GM18907 (cell line): ENCODE measurements at regions not wholly inside any gene's neighbourhood (a gene's known extent, or its start where the extent isn't known, plus 50 kb on each side); places are given as distances from the start of the nearest gene placed in this dataset.
"Not testable (repeated sequence)": the region's sequence is repeated elsewhere in the genome, so short reads cannot be mapped to it uniquely, and the experiment has no call there.

ENCODE experiments used
- ATAC-seq: cut with Tn5 transposase; IDR thresholded peaks from one replicate; pipeline ENCODE4 v1.9.1; 2021; ENCODE audit warnings: mild to moderate bottlenecking, moderate library complexity; ENCODE audit not compliant: unreplicated experiment

DNA sequence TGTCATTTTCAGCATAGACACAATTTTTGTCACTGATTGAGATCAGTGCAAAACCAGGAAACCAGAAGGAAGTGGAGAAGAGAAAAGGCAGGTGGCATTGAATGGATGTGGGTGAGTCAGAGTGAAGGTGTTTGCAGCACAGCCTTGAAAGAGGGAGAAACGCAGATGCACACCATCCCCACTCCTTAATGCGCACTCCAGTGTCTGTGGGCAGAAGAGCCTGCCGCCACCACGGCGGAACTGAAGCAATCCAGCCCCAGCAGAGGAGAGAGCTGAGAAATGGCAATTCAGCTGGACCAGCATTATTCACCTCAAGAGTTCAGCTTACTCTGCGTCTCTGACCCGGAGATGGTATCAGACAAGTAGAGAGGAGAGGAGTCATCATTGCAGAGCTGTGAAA, 393.1 kb upstream of the FRG1 start:
- no peak for ATAC-seq

DNA sequence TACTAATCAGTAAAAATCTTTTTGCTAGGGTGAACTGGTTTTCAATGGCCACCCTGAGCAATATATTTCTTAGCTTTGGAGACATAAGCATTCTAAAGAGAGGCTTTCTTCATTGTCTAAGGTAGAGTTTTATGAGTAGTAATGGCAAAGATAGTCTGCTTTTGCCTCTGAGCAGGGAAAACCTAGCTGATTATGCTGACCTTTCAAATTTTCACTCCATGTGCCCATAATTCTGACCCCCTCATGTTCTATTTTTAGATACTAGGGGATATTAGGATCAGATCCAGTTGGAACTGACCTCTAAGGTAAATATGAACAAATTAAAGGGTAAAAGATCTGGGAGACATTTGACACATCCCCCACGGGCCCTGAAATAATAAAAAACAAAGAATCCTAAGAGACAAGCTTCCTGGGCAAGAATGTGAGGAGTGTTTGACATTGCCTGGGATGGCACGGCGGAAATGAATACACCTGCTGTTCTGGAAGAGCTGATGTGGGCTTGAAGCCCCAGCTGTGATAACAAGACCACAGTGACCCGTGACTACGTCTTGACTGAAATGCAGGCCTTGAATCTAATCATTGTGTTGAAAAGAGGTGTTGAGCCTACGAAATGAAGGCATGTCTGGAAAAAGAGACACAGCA, 392.1 kb upstream of the FRG1 start:
- no peak for ATAC-seq

DNA sequence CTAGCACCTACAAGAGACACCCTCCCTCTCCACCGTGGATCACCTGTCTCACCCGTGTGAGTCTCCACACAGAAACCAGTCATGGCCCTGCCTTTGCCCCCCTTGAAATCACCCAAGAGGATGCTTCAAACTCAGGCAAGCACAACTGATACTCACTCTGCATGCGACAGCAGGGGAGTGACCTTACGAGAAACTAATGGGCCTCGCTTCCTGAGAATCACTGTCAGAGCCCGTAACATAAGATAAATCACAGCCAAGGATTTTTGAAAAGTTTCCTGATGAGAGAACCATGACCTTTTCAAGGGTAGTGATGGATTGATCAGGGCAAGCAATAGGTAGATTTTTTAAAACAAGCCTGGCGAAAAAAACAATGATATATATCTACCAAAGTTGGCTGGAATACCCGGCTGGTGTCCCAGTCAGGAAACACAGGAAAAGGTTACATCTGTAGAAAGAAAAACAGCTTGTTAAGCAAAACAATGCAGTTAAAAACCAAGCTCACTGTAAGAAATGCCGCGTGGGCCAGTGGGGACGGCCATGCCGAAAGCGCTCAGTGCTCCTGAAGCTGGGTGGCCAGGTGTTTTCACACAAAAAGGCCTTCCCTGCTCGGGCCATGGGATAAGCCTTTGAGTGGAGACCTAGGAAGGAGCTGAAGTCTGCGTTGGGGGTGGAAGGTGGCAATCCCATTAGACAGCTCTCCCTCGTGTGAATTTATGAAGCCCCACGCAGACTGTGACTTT, 388.6 kb upstream of the FRG1 start:
- ATAC-seq: not testable (repeated sequence)

DNA sequence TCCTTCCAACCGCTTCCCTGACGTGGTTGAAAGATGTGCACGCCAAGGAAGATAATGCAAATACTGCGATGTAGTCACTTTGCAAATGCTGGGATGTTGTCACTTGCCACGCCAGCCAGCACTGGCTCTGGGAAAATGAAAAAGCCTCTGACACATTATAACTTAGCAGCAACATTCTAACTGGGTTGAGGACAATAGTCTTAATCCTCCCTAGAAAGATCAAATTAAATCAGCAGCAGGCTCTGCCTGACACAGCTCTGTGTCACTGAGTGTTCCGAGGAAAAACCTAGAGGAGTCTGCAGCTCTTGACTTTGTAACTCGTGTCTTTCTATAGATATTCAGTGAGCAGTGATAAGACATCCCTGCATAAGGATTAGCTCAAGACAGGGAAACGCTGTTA, 380.1 kb upstream of the FRG1 start:
- ATAC-seq: not testable (repeated sequence)

DNA sequence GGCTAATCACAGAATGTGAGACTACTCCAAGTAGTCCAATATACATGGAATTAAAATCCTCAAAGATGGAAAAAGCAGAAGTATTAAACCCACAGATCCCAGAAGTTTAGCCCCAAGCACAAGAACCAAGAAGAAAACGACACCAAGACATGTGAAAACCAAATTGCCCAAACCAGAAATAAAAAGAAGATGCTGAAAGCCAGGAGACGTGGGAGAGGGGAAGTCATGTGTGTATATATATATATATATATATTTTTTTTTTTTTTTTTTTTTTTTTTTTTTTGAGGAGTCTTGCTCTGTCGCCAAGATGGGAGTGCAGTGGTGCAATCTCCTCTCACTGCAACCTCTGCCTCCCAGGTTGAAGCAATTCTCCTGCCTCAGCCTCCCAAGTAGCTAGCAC, 376.9 kb upstream of the FRG1 start:
- ATAC-seq: not testable (repeated sequence)

DNA sequence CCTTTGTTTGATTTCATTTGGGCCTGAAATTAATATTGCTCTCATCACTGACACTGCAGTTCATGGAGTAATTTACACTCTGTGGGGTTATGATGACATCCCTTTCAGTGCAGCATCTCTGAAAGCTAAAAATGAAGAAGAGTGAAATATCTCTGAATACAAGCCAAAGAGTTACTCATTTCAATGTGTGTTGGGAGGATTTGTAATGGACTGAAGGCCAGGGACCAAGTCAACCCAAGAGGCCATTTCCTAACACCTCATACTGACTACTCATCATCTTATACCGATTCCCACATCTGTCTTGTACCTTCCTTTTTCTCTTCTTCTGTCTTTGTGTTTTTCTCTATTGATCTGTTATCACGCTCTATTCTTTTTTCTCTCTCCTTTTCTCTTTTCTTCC, 374.4 kb upstream of the FRG1 start:
- not testable (repeated sequence) for ATAC-seq

DNA sequence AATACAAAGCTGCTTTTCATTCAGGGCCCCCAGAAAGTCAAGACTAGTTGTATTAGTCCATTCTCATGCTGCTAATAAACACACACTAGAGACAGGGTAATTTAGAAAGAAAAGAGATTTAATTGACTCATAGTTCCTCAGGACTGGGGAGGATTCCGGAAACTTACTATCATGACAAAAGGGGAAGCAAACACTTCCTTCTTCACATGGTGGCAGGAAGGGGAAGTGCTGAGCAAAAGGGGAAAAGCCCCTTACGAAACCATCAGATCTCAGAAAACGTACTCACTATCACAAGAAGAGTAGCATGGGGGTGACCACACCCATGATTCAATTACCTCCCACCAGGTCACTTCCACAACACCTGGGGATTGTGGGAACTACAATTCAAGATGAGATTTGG, 373.8 kb upstream of the FRG1 start:
- not testable (repeated sequence) for ATAC-seq

DNA sequence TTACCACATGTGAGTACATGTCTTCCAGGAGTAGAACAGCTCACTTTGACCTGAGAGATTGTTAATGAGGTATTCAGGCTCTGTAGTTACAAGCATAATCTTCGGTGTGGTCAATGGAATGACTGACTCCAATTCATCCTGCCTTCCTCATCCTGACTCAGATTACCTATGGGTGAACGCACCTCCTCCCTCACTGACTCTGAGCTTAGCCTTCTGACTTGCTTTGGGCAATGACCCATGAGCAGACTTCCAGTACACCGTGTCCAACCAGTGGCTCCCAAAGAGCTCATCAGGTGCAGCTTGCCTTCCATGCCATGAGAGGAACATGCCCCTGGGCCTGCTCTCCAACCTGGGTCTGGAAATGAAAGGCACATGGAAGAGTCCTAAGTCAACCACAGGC, 361.0 kb upstream of the FRG1 start:
- ATAC-seq: not testable (repeated sequence)

DNA sequence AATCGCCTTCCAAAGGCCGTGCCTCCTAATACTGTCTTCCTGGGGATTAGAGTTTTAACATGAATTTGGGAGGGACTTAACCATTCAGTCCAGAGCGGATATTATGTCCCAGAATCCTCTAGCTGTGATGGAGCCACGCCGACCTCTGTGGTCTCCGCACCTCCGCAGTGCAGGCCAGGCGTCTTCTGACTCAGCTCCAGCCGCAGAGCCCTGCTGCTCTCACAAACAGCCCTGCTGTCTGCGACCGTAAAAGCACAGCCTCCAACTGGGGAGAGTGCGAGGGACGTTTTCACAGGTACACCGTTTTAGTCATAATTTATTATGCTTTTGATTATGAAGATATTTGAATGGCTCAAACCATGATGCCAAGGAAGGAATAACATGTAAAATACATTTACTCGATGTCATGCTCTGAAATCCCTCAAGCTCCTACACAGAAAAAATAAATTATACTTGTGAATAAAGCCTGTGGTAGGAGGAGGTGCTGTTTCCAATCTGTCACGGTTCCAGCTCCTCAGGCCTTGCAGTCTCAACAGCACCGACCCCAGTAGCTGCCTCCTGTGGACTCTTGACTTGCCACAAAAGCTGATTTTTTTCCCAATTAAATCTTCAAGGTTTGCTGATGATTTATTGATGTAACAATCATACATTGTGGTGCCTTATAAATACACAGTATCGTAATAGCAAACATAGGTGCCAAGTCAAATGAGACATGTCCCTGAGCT, 353.6 kb upstream of the FRG1 start:
- ATAC-seq: not testable (repeated sequence)

DNA sequence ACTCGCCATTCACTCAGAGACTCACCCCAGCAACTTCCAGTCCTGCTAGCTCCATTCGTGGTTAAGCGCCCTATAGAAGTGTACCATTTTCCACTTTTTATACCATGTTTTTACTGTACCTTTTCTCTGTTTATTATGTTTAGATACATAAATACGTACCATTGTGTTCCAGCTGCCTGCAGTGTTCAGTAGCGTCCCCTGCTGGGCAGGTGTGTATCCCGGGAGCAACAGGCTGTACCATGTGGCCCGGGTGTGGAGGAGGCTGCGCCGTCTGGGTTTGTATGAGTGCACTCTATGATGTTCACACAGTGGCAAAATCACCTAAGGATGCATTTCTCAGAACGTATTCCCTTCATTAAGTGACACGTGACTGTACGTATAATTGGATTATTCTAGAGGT, 351.5 kb upstream of the FRG1 start:
- not testable (repeated sequence) for ATAC-seq

DNA sequence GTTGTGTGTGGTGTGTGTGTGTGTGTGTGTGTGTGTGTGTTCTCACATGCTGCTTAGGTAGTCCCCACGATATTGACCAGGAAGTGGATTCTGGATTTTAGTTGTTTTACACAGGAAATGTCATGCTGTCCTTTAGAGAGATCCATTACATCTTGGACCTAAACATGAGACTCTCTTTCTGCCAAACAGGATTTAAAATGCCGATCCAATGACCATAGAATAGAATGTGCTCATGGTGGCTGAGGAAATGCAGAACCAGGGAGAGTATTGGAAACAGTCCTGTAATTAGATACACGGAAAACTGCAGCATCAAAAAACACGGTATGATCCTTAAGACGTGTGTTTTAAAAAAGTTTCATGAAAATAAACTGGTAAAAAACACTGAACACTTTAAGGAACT, 347.8 kb upstream of the FRG1 start:
- no peak for ATAC-seq

DNA sequence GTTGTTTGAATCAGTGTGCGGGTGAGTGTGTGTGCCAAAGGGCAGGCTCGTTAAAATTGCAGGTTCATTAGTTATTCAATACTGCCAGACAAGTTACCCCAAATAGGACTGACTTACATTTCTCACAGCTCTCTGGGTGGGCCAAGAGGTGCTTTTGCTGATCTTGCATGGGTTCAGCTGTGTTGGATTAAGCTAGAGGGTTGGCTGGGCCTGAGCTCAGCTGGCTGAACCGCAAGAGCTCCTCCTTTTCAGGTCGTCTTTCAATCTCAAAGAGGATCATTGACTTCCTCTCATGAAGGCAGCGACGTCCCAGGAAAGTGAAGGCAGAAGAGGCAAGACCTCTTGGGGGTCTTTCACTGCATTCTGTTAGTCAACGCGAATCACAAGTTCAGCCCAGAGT, 343.3 kb upstream of the FRG1 start:
- no peak for ATAC-seq

DNA sequence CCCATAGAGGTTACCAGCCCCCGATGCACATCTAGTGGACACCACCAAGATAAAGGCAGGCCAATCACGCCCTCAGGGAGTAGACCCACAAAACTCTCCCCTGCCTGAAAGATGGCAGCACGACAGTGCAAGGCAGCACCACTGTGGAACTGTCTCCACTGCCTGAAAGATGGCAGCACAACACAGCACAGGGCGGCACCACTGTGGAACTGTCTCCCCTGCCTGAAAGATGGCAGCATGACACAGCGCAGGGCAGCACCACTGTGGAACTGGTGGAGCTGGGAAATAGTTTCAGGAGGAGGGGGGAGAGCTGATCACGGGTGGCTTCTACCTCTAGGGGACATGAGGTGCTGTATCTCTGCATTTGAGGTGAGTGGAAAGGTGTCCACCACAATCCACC, 340.4 kb upstream of the FRG1 start:
- no peak for ATAC-seq

DNA sequence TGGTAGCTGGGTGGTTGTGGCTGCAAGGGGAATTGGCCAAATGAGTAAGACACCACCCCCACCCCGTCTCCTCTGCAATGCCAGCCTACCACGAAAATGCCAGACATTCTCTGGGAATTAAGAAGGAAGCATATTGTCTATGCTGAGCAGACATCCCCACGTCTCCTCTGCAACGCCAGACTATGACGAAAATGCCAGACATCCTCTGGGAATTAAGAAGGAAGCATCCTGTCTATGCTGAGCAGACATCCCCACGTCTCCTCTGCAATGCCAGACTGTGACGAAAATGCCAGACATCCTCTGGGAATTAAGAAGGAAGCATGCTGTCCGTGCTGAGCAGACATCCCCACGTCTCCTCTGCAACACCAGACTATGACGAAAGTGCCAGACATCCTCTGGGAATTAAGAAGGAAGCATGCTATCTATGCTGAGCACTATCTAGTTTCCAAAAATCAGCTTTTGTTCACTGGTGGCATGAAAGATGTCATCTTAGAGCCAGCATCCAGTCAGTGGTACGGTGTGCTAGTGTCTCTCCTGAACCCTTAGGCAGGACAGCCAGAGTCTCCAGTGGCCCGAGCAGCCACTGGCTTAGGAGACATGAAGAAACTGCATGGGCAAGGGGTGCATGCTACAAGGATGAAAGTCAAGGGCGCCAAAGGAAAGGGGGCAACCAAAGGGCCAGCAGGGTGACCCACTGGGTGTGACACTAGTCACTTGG, 339.8 kb upstream of the FRG1 start:
- no peak for ATAC-seq

DNA sequence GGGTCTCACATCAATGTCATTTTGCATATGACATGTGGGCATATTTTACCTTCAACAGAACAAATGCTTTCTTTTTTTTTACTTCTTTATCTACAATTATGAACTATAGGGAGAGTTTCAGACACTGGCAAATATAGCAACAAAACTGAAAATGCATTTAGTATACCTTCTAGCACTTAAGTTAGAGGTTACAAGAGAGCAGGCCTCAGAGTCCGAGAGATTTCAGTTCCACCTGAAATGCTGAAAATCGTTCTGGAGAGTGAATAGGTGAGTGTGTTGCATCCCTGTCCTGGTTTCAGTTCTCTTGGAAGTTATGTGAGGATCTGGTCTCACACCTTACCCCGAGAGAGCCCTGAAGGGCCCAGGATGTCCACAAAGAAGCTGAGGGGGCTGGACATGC, 337.8 kb upstream of the FRG1 start:
- ATAC-seq: not testable (repeated sequence)

DNA sequence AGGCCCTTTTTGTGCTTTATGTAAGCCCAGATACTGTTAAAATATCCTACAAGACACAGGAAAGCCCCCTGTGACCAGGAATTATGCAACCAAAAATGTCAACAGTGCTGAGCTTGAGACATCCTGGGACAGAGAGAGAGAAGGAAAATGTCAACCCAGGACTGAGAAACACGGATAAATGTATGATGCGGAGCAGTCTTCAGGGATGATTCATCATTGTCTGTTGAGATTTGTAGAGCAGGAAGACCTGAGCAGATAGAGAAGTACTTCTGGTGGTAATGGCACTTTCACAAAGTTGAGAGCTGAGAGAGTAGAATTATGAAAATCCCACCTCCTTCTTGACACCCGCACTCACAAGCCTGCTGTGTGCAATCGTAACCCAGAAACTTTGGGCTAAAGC, 330.1 kb upstream of the FRG1 start:
- not testable (repeated sequence) for ATAC-seq

DNA sequence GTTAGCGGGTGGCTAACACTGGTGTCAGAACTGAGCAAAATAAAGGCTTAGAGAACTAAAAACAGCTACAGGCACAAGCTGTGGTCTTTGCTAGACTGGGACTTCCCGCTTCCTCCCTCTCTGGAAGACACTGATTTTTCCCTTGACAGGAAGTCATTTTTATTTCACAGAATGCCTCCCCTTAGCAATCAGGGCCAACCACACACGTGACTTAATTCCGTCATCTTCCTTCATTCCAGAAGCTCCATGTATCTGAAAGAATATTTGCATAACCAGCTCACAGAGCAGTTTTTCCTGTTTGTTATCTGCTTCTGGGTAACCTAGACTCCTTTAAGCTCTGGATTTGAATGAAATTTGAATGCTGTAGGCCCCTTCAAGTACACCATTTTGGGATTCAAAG, 327.5 kb upstream of the FRG1 start:
- no peak for ATAC-seq

DNA sequence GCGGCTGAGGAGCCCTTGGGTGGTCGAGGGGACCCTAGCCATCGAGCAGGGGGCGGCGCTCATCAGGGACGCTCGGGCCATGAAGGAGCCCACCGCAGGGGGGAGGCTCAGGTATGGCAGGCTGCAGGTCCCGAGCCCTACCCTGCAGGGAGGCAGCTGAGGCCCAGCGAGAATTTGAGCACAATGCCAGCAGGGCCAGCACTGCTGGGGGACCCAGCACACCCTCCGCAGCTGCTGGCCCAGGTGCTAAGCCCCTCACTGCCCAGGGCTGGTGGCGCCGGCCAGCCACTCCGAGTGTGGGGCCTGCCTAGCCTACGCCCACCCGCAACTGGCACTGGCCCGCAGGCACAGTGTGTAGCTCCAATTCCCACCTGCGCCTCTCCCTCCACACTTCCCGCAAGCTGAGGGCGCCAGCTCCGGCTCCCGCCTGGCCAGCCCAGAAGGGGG, 325.4 kb upstream of the FRG1 start:
- no peak for ATAC-seq

DNA sequence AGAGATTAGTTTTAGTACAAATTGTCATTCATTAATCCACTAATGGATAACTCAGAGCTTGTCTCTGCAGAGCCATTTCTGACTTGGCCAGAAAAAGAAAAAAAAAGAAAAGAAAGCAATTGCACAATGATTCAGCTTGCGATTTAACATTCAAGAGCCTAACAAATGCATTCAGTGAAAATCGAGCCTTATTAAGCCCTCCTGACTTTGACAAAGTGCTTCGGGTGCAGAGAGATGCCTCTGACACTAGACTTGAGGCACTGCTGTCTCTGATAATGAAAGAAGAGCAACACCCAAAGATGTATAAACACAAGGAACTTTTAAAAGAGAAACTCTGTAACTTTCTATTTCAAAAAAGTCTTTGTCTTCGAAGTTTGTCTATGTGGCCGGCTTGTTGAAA, 322.9 kb upstream of the FRG1 start:
- ATAC-seq: not testable (repeated sequence)

DNA sequence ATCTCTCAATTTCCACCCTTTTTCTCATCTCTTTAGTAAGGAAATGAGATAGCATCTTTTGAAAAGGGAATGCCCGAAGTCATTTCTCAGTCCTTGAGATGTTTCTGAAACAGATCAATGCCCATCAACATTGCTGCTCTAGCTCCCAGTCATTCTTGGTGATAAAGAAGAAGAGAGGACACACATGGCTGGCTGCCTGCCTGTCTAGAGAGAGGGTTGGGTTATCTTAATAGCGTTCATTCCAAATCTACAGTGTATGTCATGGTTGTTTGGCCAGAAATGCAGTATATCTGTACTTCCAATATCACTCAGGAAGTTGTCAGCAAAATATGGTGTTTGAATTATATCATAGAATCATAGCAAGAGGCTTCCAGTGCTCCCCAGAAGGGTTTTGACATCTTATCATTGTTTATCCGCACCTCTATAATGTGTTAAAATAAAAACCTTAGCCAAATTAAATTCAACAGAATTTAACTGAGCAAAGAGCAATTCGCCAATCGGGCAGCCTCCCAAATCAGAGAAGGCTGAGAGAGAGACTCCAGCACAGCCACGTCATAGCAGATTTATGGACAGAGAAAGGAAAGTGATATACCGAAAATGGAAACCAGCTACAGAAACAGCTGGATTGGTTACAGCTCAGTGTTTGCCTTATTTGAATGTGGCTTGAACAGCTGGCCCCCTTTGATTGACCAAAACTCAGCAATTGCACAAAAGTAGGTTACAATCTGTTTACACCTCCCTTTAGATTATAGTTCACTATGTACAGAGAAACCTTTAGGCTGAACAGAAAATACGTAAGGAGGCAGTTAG, 321.0 kb upstream of the FRG1 start:
- ATAC-seq: not testable (repeated sequence)
